Globus pallidus (tissue), 1 donor: ENCODE measurements at regions not wholly inside any gene's neighbourhood (a gene's known extent, or its start where the extent isn't known, plus 50 kb on each side); places are given as distances from the start of the nearest gene placed in this dataset.
"Not testable (repeated sequence)": the region's sequence is repeated elsewhere in the genome, so short reads cannot be mapped to it uniquely, and the experiment has no call there.

Experiments used
- DNase-seq: peaks from one replicate; pipeline ENCODE4 v3.0.0-alpha.2; 2015; ENCODE audit warnings: low spot score

DNA sequence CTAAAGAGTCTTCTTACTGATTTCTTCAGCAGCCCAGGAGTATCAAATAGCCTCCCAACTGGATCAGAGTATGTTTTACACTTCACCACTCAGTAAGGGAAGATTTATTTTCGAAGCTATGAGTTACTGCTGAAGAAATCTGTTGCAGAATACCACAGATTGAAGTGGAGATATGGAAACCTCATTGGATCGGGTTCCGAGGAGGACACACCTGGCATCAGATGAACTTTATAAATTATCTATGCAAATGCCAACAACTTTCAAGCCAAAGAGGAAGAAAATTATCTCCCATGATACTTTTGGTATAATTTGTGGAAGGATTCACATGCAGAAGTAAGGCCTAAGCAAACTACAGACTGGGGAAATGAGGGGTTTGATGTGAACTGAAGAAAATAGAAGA is 515.9 kb upstream of the NDST4 start:
- DNase-seq: no peak

GRCh38 chr4:115609631-115610030 is 496.2 kb upstream of the NDST4 start:
- no peak for DNase-seq

- no peak for DNase-seq
Observed at GRCh38 chr4:115607311-115607710, 493.9 kb upstream of the NDST4 start.

DNA sequence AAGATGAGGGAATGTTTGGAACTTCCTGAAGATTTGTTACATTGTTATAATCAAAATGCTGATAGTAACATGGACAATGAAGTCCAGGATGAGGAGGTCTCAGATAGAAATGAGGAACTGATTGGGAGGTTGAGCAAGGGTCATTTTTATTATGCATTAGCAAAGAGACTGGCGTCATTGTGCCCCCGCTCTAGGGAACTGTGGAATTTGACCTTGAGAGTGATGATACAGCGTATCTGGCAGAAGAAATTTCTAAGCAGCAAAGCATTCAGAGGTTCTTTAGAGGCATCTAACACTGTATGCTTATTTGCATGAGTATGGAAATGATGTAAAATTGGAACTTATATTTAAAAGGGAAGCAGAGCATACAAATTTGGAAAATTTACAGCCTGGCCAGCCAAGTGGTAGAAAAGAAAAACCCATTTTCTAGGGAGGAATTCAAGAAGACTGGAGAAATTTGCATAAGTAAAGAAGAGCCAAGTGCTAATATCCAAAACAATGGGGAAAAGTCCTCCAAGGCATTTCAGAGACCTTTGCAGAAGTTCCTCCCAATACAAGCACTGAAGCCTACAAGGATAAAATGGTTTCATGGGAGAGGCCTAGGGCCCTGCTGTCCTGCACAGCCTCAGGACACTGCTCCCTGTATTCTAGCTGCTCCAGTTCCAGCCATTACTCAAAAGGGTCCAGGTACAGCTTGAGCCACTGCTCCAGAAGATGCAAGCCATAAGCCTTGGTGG is 483.0 kb upstream of the NDST4 start:
- no peak for DNase-seq

DNA sequence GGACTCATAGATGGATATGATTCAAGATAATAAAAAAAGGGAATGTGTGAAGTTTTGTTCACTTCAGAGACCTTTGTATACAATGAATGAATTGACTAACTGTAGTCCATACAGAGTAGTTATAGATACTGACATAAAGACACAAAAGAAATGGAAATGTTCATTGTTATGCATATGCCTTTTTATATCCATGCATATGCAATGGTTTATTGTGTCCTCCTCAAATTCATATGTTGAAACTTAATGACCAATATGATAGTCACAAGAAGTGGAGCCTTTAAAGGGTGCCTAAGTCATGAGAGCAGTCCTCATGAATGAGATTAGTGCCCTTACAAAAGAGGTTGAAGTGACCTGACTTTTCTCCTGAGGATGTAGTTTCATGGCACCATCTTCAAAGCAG is 467.5 kb upstream of the NDST4 start:
- DNase-seq: no peak

GRCh38 chr4:115575851-115576250 is 462.4 kb upstream of the NDST4 start:
- no peak for DNase-seq

- no peak for DNase-seq
Observed at GRCh38 chr4:115562506-115562905, 449.1 kb upstream of the NDST4 start.

- no peak for DNase-seq
Observed at GRCh38 chr4:115548123-115548522, 434.7 kb upstream of the NDST4 start.

DNA sequence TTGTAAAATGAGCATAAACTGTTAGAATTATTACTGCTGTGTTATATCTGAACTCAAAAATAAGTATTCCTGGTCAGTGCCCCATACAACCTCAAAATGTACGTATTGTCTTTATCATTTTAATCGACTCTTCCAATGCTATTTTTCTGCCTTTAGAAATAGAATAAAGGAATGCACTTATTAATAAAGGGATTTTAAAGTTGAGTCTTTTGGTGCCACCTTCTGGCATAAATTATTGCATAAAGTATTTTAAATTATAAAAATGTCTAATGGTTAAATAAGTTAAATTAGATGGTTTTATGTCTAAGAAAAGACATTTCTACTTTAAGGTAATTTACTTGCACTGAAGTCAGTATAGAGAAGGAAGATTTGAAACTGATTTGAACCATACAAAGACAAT is 424.0 kb upstream of the NDST4 start:
- DNase-seq: peak; percentile 4

DNA sequence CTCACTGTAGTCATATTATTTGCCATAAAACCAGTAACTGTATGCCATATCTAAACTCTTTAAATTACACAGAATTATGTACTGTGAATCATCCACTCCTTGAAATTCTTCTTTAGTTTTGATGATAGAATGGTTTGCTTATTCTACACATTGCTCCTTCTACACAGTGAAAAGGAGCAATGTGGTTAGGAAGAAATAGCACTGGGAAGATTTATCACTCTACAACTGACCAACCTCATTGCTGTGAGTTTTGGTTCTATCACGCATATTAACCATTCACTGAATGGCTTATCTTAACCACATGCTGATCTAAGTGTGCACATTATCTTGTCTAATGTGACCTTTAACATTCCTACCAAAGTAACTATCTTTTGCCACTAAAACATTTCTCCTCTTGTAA is 415.7 kb upstream of the NDST4 start:
- no peak for DNase-seq

DNA sequence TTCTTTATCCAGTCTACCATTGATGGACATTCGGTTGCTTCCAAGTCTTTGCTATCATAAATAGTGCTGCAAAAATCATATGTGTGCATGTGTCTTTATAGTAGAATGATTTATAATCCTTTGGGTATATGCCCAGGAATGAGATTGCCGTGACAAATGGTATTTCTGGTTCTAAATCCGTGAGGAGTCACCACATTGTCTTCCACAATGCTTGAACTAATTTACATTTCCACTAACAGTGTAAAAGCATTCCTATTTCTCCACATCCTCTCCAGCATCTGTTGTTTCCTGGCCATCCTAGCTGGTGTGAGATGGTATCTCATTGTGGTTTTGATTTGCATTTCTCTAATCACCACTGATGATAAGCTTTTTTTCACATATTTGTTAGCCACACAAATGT is 406.1 kb upstream of the NDST4 start:
- not testable (repeated sequence) for DNase-seq

GRCh38 chr4:115515772-115516171 is 402.4 kb upstream of the NDST4 start:
- no peak for DNase-seq

GRCh38 chr4:115515366-115515765 is 401.9 kb upstream of the NDST4 start:
- DNase-seq: no peak

DNA sequence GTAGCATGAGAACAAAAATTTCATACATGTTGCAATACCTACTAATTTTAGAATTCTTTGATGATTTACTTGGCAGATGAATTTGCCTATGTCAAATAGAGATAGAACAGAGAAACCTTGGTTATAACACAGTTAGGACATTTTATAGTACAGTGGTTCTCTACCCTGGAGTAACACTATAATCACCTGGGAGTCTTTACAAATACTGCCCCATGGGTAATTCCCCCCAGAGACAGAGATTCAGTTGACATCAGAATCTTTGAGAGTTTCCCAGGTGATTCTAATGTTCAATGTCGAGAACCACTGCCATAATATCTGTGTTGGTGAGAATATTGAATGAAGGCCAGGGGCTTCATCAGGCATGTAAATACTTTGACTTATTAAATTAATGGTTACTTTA is 401.3 kb upstream of the NDST4 start:
- DNase-seq: no peak

- no peak for DNase-seq
Observed at GRCh38 chr4:115505326-115505725, 391.9 kb upstream of the NDST4 start.

GRCh38 chr4:115501656-115502055 is 388.2 kb upstream of the NDST4 start:
- no peak for DNase-seq

GRCh38 chr4:115493770-115494169 is 380.4 kb upstream of the NDST4 start:
- not testable (repeated sequence) for DNase-seq

- no peak for DNase-seq
Observed at GRCh38 chr4:115491686-115492085, 378.3 kb upstream of the NDST4 start.

DNA sequence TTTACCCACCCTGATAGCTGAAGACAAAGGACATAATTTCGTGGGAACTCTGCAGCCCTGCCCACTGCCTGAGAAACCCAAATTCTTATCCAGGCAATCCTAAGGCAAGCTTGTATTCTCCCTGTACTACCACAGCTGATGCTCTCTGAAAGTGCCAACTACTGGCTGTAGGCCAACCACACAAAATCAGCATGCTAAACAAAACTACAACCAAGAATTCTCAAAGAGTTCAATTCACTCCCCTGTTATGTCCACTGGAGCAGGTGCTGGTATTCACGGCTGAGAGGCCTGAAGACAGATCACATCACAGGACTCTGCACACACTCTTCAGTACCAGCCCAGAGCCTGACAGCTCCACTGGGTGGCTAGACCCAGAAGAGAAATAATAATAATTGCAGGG is 375.9 kb upstream of the NDST4 start:
- no peak for DNase-seq

DNA sequence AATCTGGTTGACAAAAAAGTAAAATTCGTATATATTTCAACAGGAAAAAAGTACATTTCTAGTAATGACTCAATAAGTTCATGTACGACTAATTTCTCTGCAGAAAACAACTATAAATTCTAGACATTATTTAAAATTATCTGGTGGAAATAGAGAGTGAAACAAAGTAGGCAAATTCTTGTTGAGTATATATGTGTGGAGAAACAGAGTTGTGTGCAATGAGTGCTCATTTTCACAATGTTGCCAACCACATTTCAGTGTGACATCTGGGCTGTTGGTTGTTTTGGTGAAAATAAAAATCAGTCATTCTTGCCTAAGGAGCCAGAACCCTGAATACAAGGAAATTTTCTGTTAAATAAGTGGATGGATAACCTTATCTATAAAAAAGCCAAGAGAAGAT is 372.0 kb upstream of the NDST4 start:
- no peak for DNase-seq

DNA sequence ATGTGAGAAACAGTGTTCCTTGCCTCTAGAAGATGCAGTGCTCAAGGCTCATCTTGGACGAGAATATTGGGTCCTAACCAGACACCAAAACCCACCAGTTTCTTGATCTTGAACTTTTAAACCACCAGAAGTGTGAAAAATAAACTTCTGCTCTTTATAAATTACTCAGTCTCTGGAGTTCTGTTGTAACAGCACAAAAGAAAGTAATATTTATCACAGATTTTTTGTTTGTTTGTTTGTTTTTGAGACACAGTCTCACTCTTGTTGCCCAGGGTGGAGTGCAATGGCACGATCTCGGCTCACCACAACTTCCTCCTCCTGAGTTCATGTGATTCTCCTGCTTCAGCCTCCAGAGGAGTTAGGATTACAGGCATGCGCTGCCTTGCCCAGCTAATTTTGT is 371.1 kb upstream of the NDST4 start:
- no peak for DNase-seq

- no peak for DNase-seq
Observed at GRCh38 chr4:115470763-115471162, 357.3 kb upstream of the NDST4 start.

DNA sequence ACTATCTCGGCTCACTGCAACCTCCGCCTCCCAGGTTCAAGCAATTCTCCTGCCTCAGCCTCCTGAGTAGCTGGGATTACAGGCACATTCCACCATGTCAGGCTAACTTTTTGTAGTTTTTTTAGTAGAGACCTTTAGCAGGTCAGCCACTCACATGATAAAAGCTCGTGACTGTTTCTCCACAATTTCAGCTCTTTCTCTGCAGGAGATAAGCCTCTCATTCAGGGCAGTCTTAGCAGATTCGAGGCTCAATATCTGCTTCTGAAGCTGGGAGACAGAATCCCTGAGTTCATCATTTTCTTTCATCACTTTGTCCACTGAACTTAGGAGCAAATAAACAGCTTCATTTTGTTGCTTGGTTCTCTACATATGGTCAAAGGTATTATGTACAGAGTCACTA is 345.9 kb upstream of the NDST4 start:
- not testable (repeated sequence) for DNase-seq

- no peak for DNase-seq
Observed at GRCh38 chr4:115456231-115456630, 342.8 kb upstream of the NDST4 start.

DNA sequence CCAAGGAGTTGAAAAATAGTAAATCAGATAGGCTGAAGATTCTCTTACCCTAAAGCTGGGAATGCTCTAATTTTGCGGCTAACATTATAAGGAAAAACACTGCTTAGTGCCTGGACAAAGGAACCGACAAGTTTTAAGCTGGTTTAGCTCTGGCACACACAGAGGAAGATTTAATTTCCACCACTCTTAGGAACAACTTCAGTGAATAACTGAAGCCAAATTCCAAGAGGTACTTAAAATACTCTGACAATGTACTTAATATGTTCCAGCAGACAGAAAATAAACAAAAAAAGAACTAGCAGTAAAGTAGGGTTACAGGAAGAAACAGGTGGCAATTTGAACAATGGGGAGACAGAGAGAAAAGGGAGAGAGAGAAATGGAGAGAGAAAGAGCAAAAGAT is 340.8 kb upstream of the NDST4 start:
- no peak for DNase-seq
